ENCODE measurements at regions not wholly inside any gene's neighbourhood (a gene's known extent, or its start where the extent isn't known, plus 50 kb on each side); places are given as distances from the start of the nearest gene placed in this dataset.

GRCh38 chr5:93174930-93175329 is 406.1 kb downstream of the NR2F1-AS1 start:
- H3K27ac Mint-ChIP-seq = no peak overlapping the region
- H3K4me3 Mint-ChIP-seq = no peak overlapping the region
- ATAC-seq = no peak
- POLR2A ChIA-PET = no interaction called here
- peaks cover 3% of the 10 kb centered on the region for H3K9me3 Mint-ChIP-seq (ENCODE audit: low read depth)
- H3K4me1 Mint-ChIP-seq = no peaks in the 10 kb centered on the region
- no peaks in the 10 kb centered on the region for H3K36me3 Mint-ChIP-seq (ENCODE audit: low read depth)
- DNase-seq = no peak
- no peaks in the 10 kb centered on the region for H3K27me3 Mint-ChIP-seq
- CTCF ChIA-PET = no interaction called here
- intact Hi-C loops (cut with DNase I, micrococcal nuclease) = no loop called here

DNA sequence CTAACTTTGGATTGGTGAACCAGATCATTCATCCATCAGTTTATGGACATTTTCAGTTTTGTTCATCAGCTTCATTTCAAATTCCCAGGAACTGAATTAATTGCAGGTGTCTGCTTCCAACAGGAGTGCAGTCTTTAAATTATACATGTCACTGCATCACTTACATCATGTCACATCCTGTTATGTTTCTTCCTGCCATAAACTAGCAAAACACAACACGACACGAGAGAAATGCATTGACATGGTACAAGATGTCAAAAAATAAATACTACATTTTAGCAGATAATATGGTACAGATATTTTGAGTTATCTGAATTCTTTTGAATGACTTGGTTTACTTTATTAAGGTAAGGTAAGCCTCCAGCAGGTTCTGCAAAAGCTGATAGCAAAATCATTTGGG is 415.5 kb downstream of the NR2F1-AS1 start:
- POLR2A ChIA-PET = no interaction called here
- Mint-ChIP-seq H3K9me3 (ENCODE audit: low read depth) (no peaks in the 10 kb centered on the region), H3K36me3 (ENCODE audit: low read depth) (no peaks in the 10 kb centered on the region), H3K27ac (no peak overlapping the region), H3K4me1 (no peaks in the 10 kb centered on the region), H3K27me3 (no peaks in the 10 kb centered on the region), H3K4me3 (no peak overlapping the region)
- CTCF ChIA-PET = interaction anchor here (1.4 kb wide), 1 partner anchor 24 kb away, joined by 3 read pairs; no protein-coding TSS in a partner anchor
- intact Hi-C loops (cut with DNase I, micrococcal nuclease) = no loop called here
- DNase-seq (no peak), ATAC-seq (no peak)

DNA sequence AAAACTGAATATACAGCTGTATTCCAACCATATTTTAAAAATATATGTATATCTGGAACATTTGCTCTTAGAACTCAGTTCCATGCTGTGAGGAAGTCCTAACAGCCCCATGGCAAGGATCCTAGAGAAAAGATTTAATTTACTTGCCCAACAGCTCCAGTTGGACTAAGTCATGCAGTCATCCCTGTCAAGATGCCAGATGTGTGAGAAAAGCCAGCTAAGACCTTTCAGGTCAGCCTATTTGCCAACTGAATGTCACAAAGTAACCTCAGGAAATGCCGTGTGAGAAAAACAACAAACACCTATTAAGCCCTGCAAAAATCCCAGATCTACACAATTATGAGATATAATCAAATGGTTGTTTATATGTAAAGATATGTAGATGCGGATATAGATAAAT is 416.3 kb downstream of the NR2F1-AS1 start:
- Mint-ChIP-seq H3K27me3 (no peaks in the 10 kb centered on the region), H3K27ac (no peak overlapping the region), H3K4me3 (no peak overlapping the region), H3K36me3 (ENCODE audit: low read depth) (no peaks in the 10 kb centered on the region), H3K4me1 (no peaks in the 10 kb centered on the region), H3K9me3 (ENCODE audit: low read depth) (no peaks in the 10 kb centered on the region)
- ATAC-seq (no peak), DNase-seq (no peak)
- intact Hi-C loops (cut with DNase I, micrococcal nuclease) = no loop called here
- POLR2A ChIA-PET = no interaction called here
- CTCF ChIA-PET = no interaction called here

DNA sequence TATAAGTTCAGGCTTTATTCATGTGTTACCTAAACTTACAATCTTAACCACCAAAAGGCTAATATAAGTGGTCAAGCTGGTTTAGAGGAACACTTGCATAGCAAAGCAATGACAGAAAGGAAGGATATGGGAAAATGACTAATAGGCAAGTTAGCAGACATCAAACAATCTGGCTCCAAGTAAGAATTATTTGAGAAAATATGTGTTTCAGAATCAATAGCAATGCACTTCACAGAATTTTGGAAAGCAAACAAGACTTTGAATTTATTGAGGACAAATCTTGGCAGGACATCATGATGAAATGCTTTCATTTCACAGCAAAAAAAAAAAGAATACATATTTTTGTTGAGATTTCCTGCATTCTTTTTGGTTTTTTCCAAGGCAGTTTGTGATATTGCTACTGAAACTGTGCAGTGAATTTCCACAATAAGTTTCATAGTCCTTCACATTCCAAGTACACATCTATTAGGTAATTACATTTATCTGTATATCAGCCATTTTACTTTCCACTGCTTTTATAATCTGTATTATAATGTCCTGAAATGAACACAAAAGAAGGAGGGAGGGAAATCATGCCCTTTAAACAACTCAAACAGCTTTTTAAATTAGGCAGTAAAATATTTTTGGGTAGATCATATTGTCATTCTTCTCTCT is 417.9 kb downstream of the NR2F1-AS1 start:
- H3K9me3 Mint-ChIP-seq (ENCODE audit: low read depth) = no peaks in the 10 kb centered on the region
- POLR2A ChIA-PET = no interaction called here
- CTCF ChIA-PET = no interaction called here
- DNase-seq = no peak
- intact Hi-C loops (cut with DNase I, micrococcal nuclease) = no loop called here
- ATAC-seq = no peak
- H3K27ac Mint-ChIP-seq = no peak overlapping the region
- H3K36me3 Mint-ChIP-seq (ENCODE audit: low read depth) = no peaks in the 10 kb centered on the region
- H3K27me3 Mint-ChIP-seq = no peaks in the 10 kb centered on the region
- no peak overlapping the region for H3K4me3 Mint-ChIP-seq
- H3K4me1 Mint-ChIP-seq = no peaks in the 10 kb centered on the region

DNA sequence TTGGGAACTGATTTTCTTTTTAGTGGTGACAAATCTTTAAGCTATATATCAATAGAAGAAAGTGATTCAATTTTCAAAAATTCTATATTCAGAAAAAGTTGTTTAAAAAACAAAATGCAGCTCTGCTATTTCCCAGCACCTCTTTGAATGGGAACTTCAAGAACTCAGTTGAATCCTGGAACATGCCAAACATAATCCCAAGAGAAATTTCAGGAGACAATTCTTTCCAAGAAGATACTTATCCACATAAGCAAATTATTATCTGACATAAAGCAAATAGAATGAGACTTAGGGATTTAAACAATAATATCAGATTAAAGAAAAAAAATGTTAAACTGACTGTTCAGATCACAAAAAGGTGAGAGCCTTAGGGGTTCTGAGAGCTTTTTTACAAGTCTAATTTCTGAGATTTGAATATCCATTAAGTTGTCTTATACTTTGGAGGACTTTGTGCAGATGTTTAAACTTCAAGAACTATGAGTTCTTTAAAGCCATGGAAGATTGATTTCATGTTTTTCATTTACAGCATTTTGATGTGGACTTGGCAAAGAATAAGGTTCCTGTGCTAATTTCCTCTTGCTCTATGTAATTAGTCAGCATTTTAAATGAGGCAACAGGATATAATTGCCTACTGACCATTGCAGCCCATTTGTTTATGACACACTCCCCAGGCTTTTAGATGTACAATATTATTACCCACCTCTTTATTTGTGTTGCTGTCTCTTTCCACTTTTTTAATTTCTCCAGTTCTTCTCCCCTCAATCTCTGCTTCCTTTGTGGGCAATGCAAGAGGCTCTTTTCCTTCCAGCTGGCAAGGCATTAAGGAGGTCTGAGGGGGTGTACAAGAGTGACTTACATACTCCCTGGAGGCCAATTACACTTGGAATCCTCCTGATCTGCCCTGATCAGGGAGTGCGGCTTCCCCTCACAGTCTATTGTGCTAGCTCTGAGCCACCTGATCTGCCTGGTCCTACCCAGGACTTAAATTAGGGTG is 419.1 kb downstream of the NR2F1-AS1 start:
- DNase-seq (no peak), ATAC-seq (no peak)
- Mint-ChIP-seq H3K9me3 (ENCODE audit: low read depth) (no peaks in the 10 kb centered on the region), H3K27ac (no peak overlapping the region), H3K27me3 (no peaks in the 10 kb centered on the region), H3K36me3 (ENCODE audit: low read depth) (no peaks in the 10 kb centered on the region), H3K4me1 (no peaks in the 10 kb centered on the region), H3K4me3 (no peak overlapping the region)
- CTCF ChIA-PET = interaction anchor here (0.6 kb wide), 1 partner anchor 1388 kb away, joined by 4 read pairs; no protein-coding TSS in a partner anchor
- intact Hi-C loops (cut with DNase I, micrococcal nuclease) = no loop called here
- POLR2A ChIA-PET = no interaction called here

DNA sequence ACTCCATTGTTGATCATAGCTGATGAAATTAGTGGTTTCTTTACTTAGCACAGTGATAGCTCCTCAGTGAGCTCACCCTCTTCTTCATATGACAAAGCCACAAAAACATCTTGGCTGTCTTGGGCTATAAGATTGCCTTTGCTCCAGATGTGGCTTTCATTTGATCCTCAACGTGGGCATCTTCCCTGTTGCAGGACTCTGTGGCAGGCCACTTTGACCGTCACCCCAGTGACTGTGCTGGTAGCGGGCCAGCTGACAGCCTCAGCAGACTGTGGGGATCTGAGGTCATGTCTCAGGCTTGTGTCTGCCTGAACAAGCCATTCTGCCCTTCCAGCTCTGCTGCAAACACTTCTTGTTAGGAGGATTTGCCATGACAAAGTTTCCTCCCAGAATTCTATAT is 422.2 kb downstream of the NR2F1-AS1 start:
- ATAC-seq (no peak), DNase-seq (no peak)
- no peaks in the 10 kb centered on the region for H3K27me3 Mint-ChIP-seq
- no peak overlapping the region for H3K27ac Mint-ChIP-seq
- no peaks in the 10 kb centered on the region for H3K9me3 Mint-ChIP-seq (ENCODE audit: low read depth)
- intact Hi-C loops (cut with DNase I, micrococcal nuclease) = no loop called here
- no peaks in the 10 kb centered on the region for H3K36me3 Mint-ChIP-seq (ENCODE audit: low read depth)
- ChIA-PET POLR2A (no interaction called here), CTCF (no interaction called here)
- H3K4me3 Mint-ChIP-seq = no peak overlapping the region
- no peaks in the 10 kb centered on the region for H3K4me1 Mint-ChIP-seq

DNA sequence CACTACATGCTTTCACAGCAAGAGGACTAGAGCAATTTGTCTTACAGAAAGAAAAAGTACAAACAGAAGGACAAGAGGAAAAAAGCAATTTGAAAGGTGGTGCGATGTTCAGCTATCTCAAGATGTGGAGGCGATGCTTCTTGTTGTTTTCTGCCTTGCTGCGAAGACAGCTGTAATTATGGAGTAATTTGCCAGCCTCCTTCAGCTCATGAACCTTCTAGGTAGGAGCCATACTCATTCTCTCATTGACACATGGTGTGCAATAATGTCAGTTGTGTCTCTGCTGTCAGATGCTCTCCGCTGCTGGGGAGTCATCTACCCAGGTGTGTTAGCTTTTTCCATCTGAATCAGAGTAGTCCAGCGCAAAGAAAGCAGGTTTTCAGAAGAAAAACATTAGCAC is 424.5 kb downstream of the NR2F1-AS1 start:
- no peaks in the 10 kb centered on the region for H3K36me3 Mint-ChIP-seq (ENCODE audit: low read depth)
- CTCF ChIA-PET = no interaction called here

DNA sequence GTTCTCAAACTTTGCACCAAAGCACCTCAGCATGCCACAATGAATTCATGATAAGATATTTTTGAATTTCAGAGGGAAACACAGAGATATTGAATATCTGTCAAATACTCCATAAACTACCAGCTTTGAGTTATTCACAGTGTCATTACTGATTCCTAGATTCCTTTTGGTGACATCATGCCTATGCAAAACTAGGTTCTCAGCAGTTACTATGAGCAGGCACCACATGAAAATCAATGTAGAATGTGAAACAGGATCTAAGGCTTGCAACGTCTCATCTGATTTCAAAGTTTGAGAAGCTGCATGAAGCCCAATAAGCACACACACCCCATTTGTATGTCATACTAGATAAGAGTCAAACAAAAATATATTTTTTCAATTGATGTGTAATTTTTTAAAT is 426.5 kb downstream of the NR2F1-AS1 start:
- no peak overlapping the region for H3K4me3 Mint-ChIP-seq
- intact Hi-C loops (cut with DNase I, micrococcal nuclease) = no loop called here
- H3K4me1 Mint-ChIP-seq = no peaks in the 10 kb centered on the region
- no peaks in the 10 kb centered on the region for H3K9me3 Mint-ChIP-seq (ENCODE audit: low read depth)
- ChIA-PET CTCF (no interaction called here), POLR2A (no interaction called here)
- H3K36me3 Mint-ChIP-seq (ENCODE audit: low read depth) = no peaks in the 10 kb centered on the region
- no peak for ATAC-seq
- no peaks in the 10 kb centered on the region for H3K27me3 Mint-ChIP-seq
- no peak for DNase-seq
- H3K27ac Mint-ChIP-seq = no peak overlapping the region

More for the DNA sequence above, 424.5 kb downstream of the NR2F1-AS1 start:
- Mint-ChIP-seq H3K27ac (no peak overlapping the region), H3K4me1 (no peaks in the 10 kb centered on the region), H3K4me3 (no peak overlapping the region), H3K27me3 (no peaks in the 10 kb centered on the region), H3K9me3 (ENCODE audit: low read depth) (no peaks in the 10 kb centered on the region)
- POLR2A ChIA-PET = no interaction called here
- ATAC-seq (no peak), DNase-seq (no peak)
- intact Hi-C loops (cut with DNase I, micrococcal nuclease) = no loop called here

DNA sequence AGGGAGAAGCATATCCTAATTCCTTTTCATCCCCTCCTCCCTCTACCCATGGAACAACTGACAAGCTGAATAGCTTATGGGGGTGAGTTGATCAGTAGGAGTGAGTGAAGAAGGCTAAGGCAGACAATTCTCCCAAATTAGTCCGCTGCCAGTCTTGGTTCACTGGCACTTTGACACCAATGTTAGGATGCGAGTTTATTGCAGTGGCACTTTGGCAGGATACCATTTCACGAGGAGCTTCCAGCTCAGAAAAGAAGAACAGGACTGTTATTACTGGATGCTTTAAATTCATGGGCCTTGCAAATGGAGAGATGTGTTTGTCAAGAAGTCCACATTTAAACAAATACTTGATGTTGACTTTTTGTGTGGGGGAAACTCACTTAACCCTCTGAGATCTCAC is 427.6 kb downstream of the NR2F1-AS1 start:
- Mint-ChIP-seq H3K9me3 (ENCODE audit: low read depth) (no peaks in the 10 kb centered on the region), H3K27ac (no peak overlapping the region), H3K27me3 (no peaks in the 10 kb centered on the region), H3K4me1 (no peaks in the 10 kb centered on the region), H3K36me3 (ENCODE audit: low read depth) (no peaks in the 10 kb centered on the region), H3K4me3 (no peak overlapping the region)
- ChIA-PET POLR2A (no interaction called here), CTCF (no interaction called here)
- DNase-seq = no peak
- ATAC-seq = no peak
- intact Hi-C loops (cut with DNase I, micrococcal nuclease) = no loop called here

- no peak for DNase-seq
- Mint-ChIP-seq H3K27me3 (no peaks in the 10 kb centered on the region), H3K4me3 (no peak overlapping the region), H3K4me1 (no peaks in the 10 kb centered on the region), H3K27ac (no peak overlapping the region), H3K9me3 (ENCODE audit: low read depth) (no peaks in the 10 kb centered on the region), H3K36me3 (ENCODE audit: low read depth) (no peaks in the 10 kb centered on the region)
- POLR2A ChIA-PET = no interaction called here
- CTCF ChIA-PET = interaction anchor here (2.1 kb wide), 1 partner anchor 9 kb away, joined by 5 read pairs; no protein-coding TSS in a partner anchor
- ATAC-seq = no peak
- intact Hi-C loops (cut with DNase I, micrococcal nuclease) = no loop called here
Measured at GRCh38 chr5:93151896-93152295, 429.1 kb downstream of the NR2F1-AS1 start.

- DNase-seq (no peak), ATAC-seq (no peak)
- Mint-ChIP-seq H3K4me3 (no peak overlapping the region), H3K9me3 (ENCODE audit: low read depth) (no peaks in the 10 kb centered on the region), H3K27ac (no peak overlapping the region), H3K4me1 (no peaks in the 10 kb centered on the region), H3K27me3 (no peaks in the 10 kb centered on the region), H3K36me3 (ENCODE audit: low read depth) (no peaks in the 10 kb centered on the region)
- ChIA-PET POLR2A (no interaction called here), CTCF (interaction anchor here (2.1 kb wide), 1 partner anchor 9 kb away, joined by 5 read pairs; no protein-coding TSS in a partner anchor)
- intact Hi-C loops (cut with DNase I, micrococcal nuclease) = no loop called here
Measured at GRCh38 chr5:93151121-93151520, 429.9 kb downstream of the NR2F1-AS1 start.

DNA sequence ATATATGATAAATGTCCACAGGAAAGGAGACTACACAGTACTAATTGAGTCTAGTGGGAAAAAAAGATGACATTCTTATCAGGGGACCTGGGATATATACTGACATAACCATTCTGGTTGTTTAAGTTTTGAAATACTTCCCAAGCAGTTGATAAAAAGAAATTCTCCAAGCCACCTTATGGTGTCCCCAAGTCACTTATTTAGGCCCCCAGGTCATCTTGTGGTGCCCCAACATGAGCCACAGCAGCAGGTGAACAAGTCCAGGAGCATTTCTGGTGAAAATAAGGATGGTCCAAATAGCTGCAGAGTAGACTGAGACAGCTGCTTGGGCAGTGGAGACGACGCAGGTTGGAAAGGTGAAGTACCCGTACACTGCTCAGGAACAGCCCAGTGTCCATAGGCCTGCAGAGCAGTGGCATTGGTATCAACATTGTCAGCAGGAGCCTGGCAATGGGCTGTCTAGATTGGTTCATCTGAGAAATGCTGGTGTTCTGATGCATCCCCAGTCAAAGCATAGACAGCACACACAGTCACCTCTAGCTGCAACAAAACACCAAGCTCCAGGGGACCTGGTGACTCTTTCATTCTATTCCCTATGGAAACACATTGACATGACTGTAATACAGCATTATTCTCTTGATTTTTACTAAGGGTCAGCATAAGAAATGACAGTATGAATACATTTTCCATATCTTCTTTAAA is 430.6 kb downstream of the NR2F1-AS1 start:
- intact Hi-C loops (cut with DNase I, micrococcal nuclease) = no loop called here
- ChIA-PET CTCF (no interaction called here), POLR2A (no interaction called here)
- H3K36me3 Mint-ChIP-seq (ENCODE audit: low read depth) = no peaks in the 10 kb centered on the region
- no peaks in the 10 kb centered on the region for H3K27me3 Mint-ChIP-seq
- H3K9me3 Mint-ChIP-seq (ENCODE audit: low read depth) = no peaks in the 10 kb centered on the region
- H3K4me3 Mint-ChIP-seq = no peak overlapping the region
- H3K4me1 Mint-ChIP-seq = no peaks in the 10 kb centered on the region
- ATAC-seq (no peak), DNase-seq (no peak)
- H3K27ac Mint-ChIP-seq = no peak overlapping the region

Data from activated CD4-positive, alpha-beta T cell treated with anti-CD3 and anti-CD28 coated beads for 36 hours (primary cell).